K562 (cell line): ENCODE measurements at regions not wholly inside any gene's neighbourhood (a gene's known extent, or its start where the extent isn't known, plus 50 kb on each side); places are given as distances from the start of the nearest gene placed in this dataset.

Experiments used
- EZH2 ChIP-seq: IDR thresholded peaks from 2 replicates; pipeline ENCODE4 v1.6.1; 2012; ENCODE audit warnings: low read depth, mild to moderate bottlenecking, inconsistent platforms, low read length, borderline replicate concordance
- TF ChIP-seq, protein P1 (sequence below), 3 experiments: IDR thresholded peaks in 2 of 3; conservative IDR thresholded peaks in 1 of 3; 2 replicates each; pipeline ENCODE4 v1.5.1; 2011 to 2012; ENCODE audit warnings: low read length in 3 of 3, mild to moderate bottlenecking in 3 of 3, control low read depth in 2 of 3, improper control_type of control experiment in 1 of 3, inconsistent platforms in 1 of 3, low read depth in 1 of 3, mixed read lengths in 1 of 3, moderate library complexity in 1 of 3; ENCODE audit not compliant: insufficient read depth in 2 of 3

GRCh38 chr22:49129736-49130135 is 697.9 kb downstream of the BRD1 start:
- TF ChIP-seq, protein P1, sequence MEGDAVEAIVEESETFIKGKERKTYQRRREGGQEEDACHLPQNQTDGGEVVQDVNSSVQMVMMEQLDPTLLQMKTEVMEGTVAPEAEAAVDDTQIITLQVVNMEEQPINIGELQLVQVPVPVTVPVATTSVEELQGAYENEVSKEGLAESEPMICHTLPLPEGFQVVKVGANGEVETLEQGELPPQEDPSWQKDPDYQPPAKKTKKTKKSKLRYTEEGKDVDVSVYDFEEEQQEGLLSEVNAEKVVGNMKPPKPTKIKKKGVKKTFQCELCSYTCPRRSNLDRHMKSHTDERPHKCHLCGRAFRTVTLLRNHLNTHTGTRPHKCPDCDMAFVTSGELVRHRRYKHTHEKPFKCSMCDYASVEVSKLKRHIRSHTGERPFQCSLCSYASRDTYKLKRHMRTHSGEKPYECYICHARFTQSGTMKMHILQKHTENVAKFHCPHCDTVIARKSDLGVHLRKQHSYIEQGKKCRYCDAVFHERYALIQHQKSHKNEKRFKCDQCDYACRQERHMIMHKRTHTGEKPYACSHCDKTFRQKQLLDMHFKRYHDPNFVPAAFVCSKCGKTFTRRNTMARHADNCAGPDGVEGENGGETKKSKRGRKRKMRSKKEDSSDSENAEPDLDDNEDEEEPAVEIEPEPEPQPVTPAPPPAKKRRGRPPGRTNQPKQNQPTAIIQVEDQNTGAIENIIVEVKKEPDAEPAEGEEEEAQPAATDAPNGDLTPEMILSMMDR (IDR thresholded peaks at IDR 0.05 in 2 of 3, conservative IDR thresholded peaks at IDR 0.05 in 1 of 3; ENCODE audit: insufficient read depth in 2 of 3, low read depth in 1 of 3, low read length in 3 of 3): no peak
- no peak for TF ChIP-seq EZH2
